ENCODE measurements at regions not wholly inside any gene's neighbourhood (a gene's known extent, or its start where the extent isn't known, plus 50 kb on each side); places are given as distances from the start of the nearest gene placed in this dataset.

GRCh38 chr15:70440416-70441138 is 322.8 kb downstream of the UACA start:
- DNase-seq = no peak

- DNase-seq = no peak
Measured at GRCh38 chr15:70439880-70440279, 323.5 kb downstream of the UACA start.

GRCh38 chr15:70439304-70439877 is 324.0 kb downstream of the UACA start:
- no peak for DNase-seq

- no peak for DNase-seq
Measured at GRCh38 chr15:70438776-70439175, 324.6 kb downstream of the UACA start.

GRCh38 chr15:70437882-70438451 is 325.4 kb downstream of the UACA start:
- no peak for DNase-seq

GRCh38 chr15:70437089-70437488 is 326.3 kb downstream of the UACA start:
- DNase-seq = no peak

GRCh38 chr15:70436428-70436827 is 326.9 kb downstream of the UACA start:
- no peak for DNase-seq

- no peak for DNase-seq
Measured at GRCh38 chr15:70435872-70436271, 327.5 kb downstream of the UACA start.

GRCh38 chr15:70435369-70435768 is 328.0 kb downstream of the UACA start:
- no peak for DNase-seq

- no peak for DNase-seq
Measured at GRCh38 chr15:70433586-70434324, 329.6 kb downstream of the UACA start.

GRCh38 chr15:70432924-70433495 is 330.3 kb downstream of the UACA start:
- no peak for DNase-seq

GRCh38 chr15:70431854-70432253 is 331.5 kb downstream of the UACA start:
- no peak for DNase-seq

GRCh38 chr15:70430069-70430468 is 332.4 kb upstream of the TLE3 start:
- DNase-seq = no peak

- no peak for DNase-seq
Measured at GRCh38 chr15:70429056-70429722, 331.5 kb upstream of the TLE3 start.

- DNase-seq = no peak
Measured at GRCh38 chr15:70428211-70428822, 330.6 kb upstream of the TLE3 start.

- DNase-seq = no peak
Measured at GRCh38 chr15:70427167-70428120, 329.7 kb upstream of the TLE3 start.

GRCh38 chr15:70426096-70426821 is 328.5 kb upstream of the TLE3 start:
- DNase-seq = no peak

GRCh38 chr15:70424937-70425411 is 327.3 kb upstream of the TLE3 start:
- DNase-seq = no peak

GRCh38 chr15:70423267-70423666 is 325.6 kb upstream of the TLE3 start:
- DNase-seq = no peak

GRCh38 chr15:70422342-70422741 is 324.6 kb upstream of the TLE3 start:
- no peak for DNase-seq
